NAMALWA (cell line): ENCODE measurements at regions not wholly inside any gene's neighbourhood (a gene's known extent, or its start where the extent isn't known, plus 50 kb on each side); places are given as distances from the start of the nearest gene placed in this dataset.
"Not testable (repeated sequence)": the region's sequence is repeated elsewhere in the genome, so short reads cannot be mapped to it uniquely, and the experiment has no call there.

Source experiments
- DNase-seq: peaks from one replicate; pipeline ENCODE4 v3.0.0-alpha.2; 2015; ENCODE audit warnings: low spot score

DNA sequence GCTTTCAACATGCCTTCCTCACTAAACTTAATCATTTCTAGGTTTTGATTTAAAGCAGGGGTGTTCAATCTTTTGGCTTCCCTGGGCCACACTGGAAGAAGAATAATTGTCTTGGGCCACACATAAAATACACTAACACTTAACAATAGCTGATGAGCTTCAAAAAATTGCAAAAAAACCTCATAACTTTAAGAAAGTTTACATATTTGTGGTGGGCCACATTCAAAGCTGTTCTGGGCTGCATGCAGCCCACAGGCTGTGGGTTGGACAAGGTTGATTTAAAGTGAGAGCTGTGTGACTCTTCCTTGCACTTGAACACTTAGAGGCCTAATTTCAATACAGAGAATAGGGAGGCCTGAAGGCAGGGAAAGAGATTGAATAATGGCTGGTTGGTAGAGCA is 598.3 kb downstream of the EFNA5 start:
- no peak for DNase-seq

DNA sequence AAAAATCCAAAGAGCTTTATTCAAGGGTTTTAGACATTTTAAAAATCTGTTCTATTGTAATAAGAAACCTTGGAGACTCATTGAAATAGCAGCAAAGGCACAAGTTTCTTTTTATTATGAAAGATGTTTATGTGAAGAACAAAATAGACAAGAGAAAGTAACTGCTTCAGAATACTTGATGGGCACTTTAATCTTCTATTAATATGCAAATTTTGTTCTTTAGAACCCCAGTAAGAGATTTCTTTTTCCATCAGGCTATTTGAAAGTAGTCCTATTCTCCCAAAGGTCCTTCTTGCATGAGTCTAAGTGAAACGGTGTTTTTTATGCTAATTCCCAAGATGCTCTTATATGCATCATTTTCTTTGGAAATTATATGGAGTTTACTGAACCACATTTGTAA is 602.0 kb downstream of the EFNA5 start:
- DNase-seq = no peak

DNA sequence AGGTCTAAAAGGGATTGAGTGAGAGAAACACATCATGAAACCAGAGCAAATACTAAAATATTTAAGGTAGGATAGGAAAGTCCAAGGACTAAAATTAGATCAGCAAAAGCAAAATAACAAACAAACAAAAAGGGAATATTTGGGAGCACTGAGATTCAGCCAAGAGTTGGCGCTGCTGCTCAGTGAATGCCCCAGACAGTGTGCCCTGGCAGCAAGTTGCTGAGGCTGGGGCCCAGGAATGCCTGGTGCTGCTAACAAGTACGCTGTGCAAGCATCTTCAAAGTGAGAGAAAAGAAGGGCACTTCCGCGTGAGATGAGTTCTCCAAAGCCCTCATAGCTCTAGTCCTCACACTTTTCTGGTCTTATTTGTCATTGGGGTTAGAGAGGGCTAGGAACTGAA is 603.3 kb downstream of the EFNA5 start:
- DNase-seq = no peak

DNA sequence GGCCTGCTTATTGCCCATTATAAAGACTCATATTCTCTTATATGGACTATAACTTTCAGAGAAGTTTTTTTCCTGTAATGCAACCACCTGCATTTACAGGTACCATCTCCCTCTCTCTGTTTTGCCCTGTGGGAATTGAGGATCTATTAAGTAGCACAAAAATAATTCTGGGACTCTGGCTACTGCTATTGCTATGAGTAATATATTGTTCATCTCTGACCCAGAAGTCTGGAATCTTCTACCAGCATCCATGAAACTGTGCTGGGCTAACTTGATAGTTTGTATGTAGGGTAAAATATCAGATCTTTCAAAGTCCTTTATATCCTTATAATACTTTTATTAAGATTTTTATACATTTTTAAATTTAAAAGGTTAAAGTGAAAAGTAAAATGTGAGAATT is 607.2 kb downstream of the EFNA5 start:
- no peak for DNase-seq

DNA sequence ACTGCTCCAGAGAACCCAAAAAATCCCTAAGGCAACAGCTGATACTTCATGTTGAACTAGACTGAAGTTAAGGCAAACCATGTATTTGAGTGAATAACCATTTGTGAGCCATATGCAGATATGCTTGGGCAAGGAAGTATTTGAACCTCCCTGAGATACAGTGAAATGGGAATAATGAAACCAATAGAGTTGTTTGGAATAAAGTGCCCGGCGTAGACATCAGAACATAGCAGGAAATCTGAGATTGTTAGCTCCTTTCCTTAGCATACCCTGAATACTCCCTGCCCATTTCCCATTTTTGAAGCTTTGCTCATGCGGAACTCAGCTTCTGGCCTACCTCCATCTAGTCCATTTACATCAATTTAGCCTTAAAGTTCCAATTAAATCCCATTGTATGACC is 611.9 kb downstream of the EFNA5 start:
- no peak for DNase-seq

DNA sequence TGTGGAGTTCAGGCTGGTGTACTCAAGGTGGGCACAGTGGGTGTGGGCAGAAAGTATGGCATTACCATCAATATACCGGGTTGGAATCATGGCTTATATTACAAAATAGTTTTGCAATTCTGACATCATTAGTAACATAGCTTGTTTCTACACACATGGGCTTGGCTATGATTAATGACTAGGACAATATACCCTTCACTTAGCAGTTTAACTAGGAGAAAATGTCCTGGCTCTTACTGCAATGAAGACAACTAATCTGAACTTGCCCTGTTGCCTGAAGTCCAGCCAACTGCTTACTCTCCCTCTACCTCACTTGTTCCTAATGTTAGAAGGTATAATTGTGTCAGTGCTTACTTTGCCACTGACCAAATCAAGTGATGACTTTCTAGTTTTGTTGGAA is 612.5 kb downstream of the EFNA5 start:
- no peak for DNase-seq

DNA sequence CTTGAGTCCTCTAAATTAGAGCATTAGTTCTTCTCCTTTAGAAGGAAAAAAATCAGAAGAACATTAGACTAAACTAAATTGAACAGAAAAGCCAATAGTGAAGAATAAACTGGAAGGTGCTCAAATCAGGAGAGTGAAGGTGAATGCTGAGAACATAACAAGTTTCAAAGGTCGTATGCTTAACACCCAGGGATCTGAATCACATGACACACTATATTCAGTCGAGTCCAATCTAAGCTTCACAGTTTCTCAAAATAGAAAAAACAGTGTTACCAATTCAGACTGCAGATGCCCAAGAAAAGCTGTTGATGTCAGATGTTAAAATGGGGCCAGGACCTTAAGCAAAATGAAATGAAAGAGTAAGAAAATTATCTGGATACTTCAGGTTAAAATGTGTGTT is 614.5 kb downstream of the EFNA5 start:
- DNase-seq = no peak

DNA sequence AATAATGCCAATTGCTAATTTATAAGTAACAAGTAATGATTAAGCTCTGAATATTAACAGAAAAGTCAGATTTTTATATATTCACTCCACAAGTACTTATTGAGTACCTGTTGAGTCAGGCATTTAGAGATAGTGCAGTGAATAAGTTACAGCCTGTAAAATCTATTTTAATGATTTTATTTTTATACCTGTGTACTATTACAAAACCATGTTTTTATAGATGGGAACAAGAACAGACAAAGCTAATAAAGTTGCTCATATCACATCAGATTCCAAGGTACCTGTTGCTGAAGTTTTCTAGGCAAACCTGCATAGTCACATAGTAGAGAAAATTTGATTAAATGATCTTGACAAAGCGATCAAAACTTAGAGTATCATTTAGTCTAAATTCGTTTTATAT is 623.7 kb downstream of the EFNA5 start:
- no peak for DNase-seq

DNA sequence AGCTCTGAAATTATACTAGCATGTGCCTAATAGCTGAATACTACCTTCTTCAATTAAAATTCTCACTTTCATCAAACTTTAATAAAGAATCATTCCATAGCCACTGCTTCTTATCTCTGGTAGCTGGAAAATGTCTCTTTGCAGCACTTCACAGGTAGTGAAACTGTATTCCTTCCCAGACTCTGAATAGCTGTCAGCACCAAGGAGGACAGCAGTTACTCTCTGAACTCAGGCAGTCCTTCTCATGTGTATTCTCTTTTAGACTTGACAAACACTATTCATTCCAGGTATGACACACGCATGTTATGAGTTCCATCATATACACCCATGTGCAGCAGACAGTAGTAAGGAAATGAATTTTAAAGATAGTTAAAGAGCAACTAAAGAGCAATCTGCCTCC is 627.1 kb downstream of the EFNA5 start:
- DNase-seq = no peak

DNA sequence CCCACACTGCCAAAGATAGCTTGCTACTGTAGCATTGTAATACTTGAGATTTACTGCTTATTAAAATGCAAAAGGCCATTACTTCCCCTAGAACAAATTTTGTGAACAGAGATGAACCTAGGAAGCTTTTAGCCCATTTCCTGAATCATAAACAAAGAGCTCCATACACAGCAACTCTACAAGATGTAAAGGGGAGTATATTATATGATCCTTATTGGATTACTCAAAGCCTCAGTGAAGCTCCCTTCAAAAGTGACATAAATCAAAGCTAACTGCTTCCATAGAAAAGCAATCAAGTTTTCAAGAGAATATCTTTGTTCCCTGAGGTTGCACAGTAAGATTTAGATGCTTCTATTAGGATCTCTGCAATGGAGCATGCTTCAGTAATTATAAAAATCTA is 629.8 kb downstream of the EFNA5 start:
- no peak for DNase-seq

DNA sequence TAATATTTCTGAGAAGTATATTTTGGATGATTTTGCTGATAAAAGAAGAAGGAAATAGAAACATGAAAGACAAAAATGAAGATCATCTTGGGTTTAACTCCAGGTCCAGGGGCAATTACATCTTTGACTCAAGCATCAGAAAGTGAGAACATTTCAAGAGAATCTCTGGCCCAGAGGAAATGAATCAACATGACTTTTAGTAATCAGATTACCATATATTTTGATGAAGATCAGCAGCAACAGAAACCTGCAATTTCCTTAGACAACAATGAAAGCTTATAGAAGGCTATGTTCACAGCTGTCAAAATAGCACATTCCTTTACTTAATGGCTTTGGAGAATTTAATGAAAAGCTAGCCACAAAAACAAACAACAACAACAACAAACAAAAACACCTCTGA is 638.1 kb downstream of the EFNA5 start:
- no peak for DNase-seq

DNA sequence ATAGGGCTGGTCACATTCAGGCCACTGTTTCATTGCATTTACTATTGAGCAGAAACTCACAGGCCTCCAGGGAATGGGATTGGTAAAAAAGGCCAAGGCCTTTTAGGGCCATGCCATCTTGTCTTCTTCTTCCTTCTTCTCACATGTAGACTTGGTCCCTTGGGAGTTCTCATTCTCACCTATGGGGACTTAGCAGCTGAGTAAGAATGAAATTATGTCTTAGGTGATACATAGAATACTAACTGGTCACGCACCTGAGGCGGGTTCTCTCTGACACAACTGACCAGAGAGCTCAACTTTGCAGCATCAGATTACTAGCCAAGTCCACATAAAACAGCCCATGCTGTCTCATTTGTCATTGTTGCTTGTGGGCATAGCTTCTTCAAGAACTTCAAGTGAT is 641.8 kb downstream of the EFNA5 start:
- DNase-seq = no peak

DNA sequence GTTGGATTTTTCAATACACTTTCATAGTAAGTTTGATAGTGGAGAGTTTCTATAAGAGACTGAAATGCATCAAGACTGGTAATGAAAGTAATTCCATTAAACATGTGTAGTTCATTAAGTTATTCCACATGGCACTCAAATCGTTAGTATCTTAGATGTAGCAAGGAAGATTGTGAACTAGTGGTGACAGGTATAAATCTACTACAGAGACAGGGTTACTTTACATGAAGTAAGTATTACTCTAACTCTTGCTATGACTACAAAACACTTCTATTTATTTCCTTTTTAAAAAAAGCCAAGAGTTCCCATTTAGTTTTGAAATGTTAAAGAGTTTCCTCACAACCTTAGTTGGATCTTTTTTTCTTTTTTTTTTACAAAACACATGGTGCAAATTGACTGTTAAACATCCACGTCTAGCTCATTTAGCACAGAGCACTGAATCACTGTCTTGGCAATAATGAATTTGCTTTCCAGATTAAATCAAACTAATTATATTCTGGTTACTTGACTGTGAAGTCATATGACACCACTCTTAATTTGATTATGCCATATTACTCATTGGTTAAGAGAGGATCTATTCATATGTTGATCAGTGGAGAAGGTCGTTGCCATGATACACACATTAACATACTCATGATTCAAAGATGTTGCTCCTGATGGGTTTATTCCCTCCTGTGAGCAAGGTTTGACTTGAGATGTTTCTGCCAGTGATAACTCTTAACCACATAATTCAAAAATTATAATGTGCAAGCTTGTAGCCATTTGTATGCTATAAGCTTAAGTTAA is 644.8 kb downstream of the EFNA5 start:
- no peak for DNase-seq

DNA sequence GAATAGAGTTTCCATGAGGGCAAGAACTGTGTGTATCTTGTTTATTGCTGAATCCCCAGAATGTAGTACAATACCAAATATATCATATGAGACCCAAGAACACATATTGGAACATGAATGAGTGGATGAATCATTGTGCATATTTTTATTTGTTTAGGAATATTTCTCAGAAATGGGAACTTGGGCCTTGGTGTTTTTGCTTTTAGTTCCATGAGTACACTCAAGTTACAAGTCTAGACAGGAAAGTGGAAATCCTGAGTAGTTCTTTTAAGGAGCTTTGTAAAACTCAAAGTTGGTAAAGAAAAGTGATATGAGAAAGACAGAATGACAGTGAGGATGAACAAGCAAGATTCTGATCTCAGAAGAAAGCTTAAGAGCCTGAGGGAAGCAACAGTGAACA is 647.0 kb downstream of the EFNA5 start:
- DNase-seq = no peak

DNA sequence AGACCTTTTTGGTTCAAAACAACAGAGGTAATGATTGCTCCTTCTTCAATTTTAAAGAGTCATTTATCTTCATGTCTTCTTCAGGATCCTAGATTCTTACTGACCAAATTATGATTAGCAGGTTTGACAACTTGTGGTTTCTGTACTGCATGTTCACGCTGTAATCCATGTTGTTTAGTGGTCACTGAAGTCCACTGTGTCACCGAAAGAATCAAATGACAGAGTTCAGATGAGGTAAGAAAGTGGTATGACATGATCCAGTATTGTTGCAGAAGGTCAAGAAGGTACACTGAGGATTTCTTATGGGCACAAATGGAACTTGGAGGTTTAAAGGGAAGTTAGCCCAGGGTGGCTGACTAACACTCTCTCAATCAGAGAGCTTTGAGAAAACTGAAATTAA is 649.2 kb downstream of the EFNA5 start:
- DNase-seq = no peak

DNA sequence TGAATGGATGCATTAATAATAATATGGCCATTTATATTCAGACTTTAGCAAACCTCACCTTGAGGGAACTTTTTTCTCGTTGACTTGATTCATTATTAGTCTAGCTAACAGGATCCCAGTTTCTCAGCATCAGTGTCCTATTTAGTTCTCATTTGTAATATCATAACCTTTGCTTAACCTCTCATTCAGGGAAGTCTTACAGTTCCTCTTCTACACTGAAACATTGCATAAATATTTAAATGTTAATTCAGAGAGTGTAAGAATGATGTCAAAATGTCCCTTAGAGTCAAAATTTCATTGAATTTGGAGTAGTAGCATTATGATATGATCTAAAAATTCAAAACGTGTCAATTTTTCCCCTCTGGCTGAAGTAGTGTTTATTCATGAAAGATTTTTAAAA is 650.1 kb downstream of the EFNA5 start:
- no peak for DNase-seq

DNA sequence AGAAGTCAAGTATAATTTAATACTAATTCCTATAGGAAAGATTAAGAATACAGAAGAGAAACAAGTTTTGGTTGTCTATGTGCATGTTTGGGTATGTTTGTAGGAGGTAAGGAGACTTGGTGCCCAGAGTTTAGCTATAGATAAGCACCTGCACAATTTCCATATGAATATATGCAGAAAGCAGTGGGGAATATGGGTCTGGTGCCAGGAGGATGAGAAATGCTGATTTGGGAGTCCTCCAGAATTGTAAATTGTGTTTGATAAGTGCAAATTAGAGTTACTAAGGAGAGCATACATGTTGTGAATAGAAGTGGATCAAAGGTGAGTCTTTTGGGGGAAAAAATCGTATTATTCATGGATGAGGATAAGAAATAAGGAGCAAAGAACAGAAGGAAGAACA is 653.1 kb downstream of the EFNA5 start:
- DNase-seq = no peak

DNA sequence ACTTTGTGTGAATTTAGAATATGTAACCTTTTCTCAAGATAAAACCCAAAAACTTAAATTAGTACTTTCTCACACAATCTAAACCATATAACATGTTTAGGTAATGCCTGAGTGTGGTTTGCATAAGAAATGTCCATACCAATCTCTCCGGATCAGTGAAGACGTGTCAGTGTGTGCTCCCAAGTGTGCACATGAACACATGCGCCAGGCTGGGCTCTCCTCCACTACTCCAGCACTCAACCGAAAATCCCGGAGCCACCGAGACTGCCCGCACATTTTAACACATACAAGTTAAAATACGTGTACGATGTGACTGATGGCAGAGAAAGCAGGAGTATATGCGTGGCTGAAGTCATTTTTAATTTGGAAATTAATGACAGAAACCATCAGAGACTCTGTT is 658.4 kb downstream of the EFNA5 start:
- DNase-seq = no peak

DNA sequence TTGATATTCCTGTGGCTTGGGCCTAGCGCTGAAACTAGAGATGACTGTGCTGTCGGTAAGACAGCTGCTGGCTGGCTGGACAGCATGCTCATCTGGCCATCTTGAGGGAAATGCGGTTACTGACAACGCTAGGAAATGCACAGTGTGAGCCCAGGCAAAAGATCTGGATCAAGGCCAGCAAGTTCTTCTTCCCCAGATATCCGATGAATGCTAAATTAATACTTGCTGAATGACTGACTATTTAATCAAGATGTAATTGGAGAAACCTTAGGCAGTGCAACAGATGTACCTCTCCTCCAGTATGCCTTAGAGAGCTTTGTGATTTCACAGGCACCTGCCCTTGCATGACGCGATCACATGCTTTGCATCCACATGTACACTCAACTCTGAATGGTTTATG is 659.1 kb downstream of the EFNA5 start:
- no peak for DNase-seq

DNA sequence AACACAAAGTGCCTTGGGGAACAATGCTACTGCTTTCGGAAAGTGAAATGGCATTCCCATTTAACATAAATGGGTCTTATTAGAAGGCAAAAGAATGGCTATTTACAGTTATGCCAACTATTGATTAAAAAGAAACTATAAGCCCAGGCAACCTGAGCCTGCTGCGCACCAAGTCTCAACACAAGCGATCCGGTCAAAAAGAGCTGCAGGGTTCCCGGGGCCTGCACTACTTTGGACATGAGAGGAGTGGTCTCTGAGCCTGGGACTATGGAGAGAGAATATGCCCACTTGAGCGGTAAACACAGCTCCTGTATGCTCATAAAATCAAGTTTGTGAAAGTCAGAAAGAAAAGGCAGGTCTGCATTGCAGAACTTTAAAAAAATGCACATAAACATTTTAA is 660.7 kb downstream of the EFNA5 start:
- DNase-seq = no peak

DNA sequence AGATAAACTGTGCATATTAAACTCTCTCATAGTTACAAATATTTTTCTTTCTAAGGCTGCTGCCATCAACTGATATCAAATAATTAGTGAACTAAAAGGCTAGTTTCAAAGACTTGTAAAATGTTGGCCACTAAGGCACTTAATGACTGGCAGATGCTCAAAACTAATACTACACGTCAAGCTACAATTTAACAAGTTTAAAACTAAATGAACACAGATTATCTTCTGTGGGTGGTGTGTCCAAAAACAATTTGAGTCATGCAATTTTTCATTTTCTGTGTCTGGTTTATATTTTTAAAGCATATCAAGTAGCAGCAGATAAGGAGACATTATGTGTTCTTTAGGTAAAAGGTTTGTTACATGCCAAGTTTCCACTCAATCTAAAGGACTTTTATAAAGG is 665.1 kb downstream of the EFNA5 start:
- no peak for DNase-seq

DNA sequence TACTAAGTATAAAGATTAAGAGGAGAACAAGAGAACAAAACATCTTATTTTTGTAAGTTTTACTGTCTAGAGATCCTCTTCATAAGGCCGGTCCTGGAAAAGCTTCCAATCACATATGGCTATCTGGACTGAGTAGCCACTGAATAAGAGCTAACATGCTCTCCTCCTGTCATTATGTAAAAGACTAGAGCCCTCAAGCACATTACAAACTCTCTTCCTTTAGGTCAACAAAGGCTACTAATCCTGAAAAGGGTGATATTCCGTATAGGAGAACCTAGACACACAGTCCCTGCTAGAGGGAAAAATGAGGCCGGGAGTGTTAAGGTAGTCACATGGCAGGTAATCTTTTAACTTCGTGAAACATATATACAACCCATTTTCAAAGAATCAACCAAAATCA is 665.6 kb downstream of the EFNA5 start:
- no peak for DNase-seq

DNA sequence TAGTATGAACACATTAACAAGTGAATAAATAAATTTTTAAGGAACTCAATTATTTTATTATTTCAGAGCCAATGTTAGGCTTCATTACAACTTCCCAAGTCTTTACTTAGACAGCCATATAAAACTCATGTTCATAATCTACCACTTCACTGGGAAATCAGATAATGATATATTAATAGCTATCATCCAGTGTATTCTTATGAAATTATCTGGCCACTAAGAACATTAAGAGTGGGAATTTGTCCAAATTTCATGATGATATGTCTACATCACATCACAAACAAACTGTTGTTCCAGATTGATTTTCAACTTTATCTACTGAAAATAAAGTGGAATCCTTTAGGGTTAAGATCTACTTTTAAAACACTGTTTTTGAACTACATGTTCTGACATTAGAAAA is 668.6 kb downstream of the EFNA5 start:
- no peak for DNase-seq

DNA sequence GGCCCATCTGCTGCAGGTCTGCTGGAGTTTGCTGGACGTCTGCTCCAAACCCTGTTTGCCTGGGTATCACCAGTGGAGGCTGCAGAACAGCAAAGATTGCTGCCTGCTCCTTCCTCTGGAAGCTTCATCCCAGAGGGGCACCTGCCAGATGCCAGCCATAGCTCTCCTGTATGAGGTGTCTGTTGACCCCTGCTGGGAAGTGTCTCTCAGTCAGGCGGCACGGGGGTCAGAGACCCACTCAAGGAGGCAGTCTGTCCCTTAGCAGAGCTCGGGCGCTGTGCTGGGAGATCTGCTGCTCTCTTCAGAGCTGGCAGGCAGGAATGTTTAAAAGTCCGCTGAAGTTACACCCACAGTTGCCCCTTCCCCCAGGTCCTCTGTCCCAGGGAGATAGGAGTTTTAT is 671.2 kb downstream of the EFNA5 start:
- DNase-seq = not testable (repeated sequence)

DNA sequence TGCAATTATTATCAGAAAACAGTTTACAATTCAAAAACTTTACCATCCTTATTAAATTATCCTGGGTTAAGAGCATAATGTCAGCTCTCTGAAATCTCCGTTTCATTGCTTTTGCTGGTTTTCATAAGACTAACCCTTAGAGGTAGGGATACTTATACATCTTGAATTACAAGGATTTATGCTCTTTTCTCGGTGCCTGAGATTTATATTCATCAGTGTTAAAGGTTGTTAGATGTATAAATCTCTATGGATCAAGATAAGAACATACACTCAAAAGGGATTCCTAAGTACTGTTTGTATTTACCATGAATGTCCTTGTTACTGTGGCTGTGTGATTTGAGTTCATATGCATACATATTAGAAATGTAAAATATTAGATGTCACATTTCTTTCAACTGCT is 684.7 kb downstream of the EFNA5 start:
- no peak for DNase-seq
